Breast epithelium (tissue), 3 donors: ENCODE measurements at regions not wholly inside any gene's neighbourhood (a gene's known extent, or its start where the extent isn't known, plus 50 kb on each side); places are given as distances from the start of the nearest gene placed in this dataset.

Experiments
- CTCF ChIP-seq, 3 donors: fragments of 450-650 bp; IDR thresholded peaks; one replicate each; pipeline ENCODE4 v1.5.1; 2016 to 2017; ENCODE audit warnings: antibody characterized with exemption in 3 of 3, mild to moderate bottlenecking in 3 of 3, moderate library complexity in 3 of 3
- POLR2AphosphoS5 ChIP-seq, 3 donors: sonication (generic); formaldehyde crosslinking; IDR thresholded peaks; one replicate each; pipeline ENCODE4 v1.6.1; 2017; ENCODE audit warnings: antibody characterized with exemption in 3 of 3

- TF ChIP-seq CTCF (IDR thresholded peaks at IDR 0.05): no peak
- TF ChIP-seq POLR2AphosphoS5 (IDR thresholded peaks at IDR 0.05): peak in 1 of 3 donors; percentile 41
Measured at GRCh38 chr11:126122863-126123262, 60.2 kb upstream of the CDON start.
